ENCODE measurements at regions not wholly inside any gene's neighbourhood (a gene's known extent, or its start where the extent isn't known, plus 50 kb on each side); places are given as distances from the start of the nearest gene placed in this dataset.

DNA sequence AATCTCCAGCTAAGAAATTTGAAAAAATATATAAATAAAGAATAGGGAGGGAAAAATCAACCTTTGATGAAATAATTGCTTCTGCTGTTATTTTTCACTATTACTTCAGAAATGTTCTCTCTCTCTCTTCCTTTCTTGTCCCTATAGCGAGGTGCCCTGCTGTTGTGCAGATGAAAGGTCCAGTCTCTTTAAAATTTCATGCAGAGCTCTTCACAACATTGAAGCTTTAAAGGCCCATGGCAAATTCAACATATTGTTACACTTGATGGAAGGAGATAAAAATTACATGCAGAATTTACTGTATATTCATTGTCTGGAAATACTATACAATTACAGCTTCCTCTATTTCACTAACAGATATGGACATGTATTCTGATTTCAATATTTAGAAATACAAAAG is 86.4 kb upstream of the PSMD7 start:
- H4K20me1 ChIP-seq (ENCODE audit: insufficient read depth, poor library complexity, severe bottlenecking) = no peaks in the 10 kb centered on the region
- 97% methylated on average over 1 of the region's 1 CpG for WGBS (ENCODE audit: low lambda C conversion rate, missing lambda C conversion rate)
- no peaks in the 10 kb centered on the region for H3K79me2 ChIP-seq
- H3K4me1 ChIP-seq (ENCODE audit: insufficient read depth) = no peaks in the 10 kb centered on the region
- no peak overlapping the region for H3K4me3 ChIP-seq
- no peaks in the 10 kb centered on the region for H3K27me3 ChIP-seq
- H3K9me3 ChIP-seq (ENCODE audit: low read depth) = no peaks in the 10 kb centered on the region
- no peak overlapping the region for H3K27ac ChIP-seq
- TF ChIP-seq EZH2phosphoT487 (IDR thresholded peaks at IDR 0.05; ENCODE audit: low read depth, severe bottlenecking, unreplicated experiment) (no peak), EZH2 (IDR thresholded peaks at IDR 0.05; ENCODE audit: borderline replicate concordance) (no peak), CTCF (IDR thresholded peaks at IDR 0.05; ENCODE audit: poor library complexity) (no peak)
- H3K9me2 ChIP-seq (replicated peaks; ENCODE audit: insufficient read depth) = no peaks in the 10 kb centered on the region
- DNase-seq (ENCODE audit: low spot score) = no peak
- no peaks in the 10 kb centered on the region for H3K36me3 ChIP-seq (replicated peaks; ENCODE audit: insufficient read depth, low read depth)
- H2AFZ ChIP-seq = no peak overlapping the region
- H3K4me2 ChIP-seq = no peak overlapping the region

GRCh38 chr16:74202009-74202408 is 94.6 kb upstream of the PSMD7 start:
- Histone ChIP-seq H3K4me2 (no peak overlapping the region), H3K36me3 (replicated peaks; ENCODE audit: insufficient read depth, low read depth) (no peaks in the 10 kb centered on the region), H3K9me2 (replicated peaks; ENCODE audit: insufficient read depth) (no peaks in the 10 kb centered on the region), H3K4me3 (no peak overlapping the region), H3K79me2 (no peaks in the 10 kb centered on the region), H3K9me3 (ENCODE audit: low read depth) (no peaks in the 10 kb centered on the region), H3K4me1 (ENCODE audit: insufficient read depth) (no peaks in the 10 kb centered on the region), H2AFZ (no peak overlapping the region), H3K27ac (no peak overlapping the region), H4K20me1 (ENCODE audit: insufficient read depth, poor library complexity, severe bottlenecking) (no peaks in the 10 kb centered on the region), H3K27me3 (no peaks in the 10 kb centered on the region)
- no peak for TF ChIP-seq EZH2 (IDR thresholded peaks at IDR 0.05; ENCODE audit: borderline replicate concordance)
- no peak for TF ChIP-seq EZH2phosphoT487 (IDR thresholded peaks at IDR 0.05; ENCODE audit: low read depth, severe bottlenecking, unreplicated experiment)
- TF ChIP-seq CTCF (IDR thresholded peaks at IDR 0.05; ENCODE audit: poor library complexity) = no peak
- 81% methylated on average over 5 of the region's 5 CpGs for WGBS (ENCODE audit: low lambda C conversion rate, missing lambda C conversion rate)
- DNase-seq (ENCODE audit: low spot score) = no peak

GRCh38 chr16:74201576-74201975 is 95.0 kb upstream of the PSMD7 start:
- Histone ChIP-seq H4K20me1 (ENCODE audit: insufficient read depth, poor library complexity, severe bottlenecking) (no peaks in the 10 kb centered on the region), H3K9me3 (ENCODE audit: low read depth) (no peaks in the 10 kb centered on the region), H3K36me3 (replicated peaks; ENCODE audit: insufficient read depth, low read depth) (no peaks in the 10 kb centered on the region), H3K27me3 (no peaks in the 10 kb centered on the region), H3K27ac (no peak overlapping the region), H3K4me1 (ENCODE audit: insufficient read depth) (no peaks in the 10 kb centered on the region), H3K4me2 (no peak overlapping the region), H3K4me3 (no peak overlapping the region), H2AFZ (no peak overlapping the region), H3K79me2 (no peaks in the 10 kb centered on the region), H3K9me2 (replicated peaks; ENCODE audit: insufficient read depth) (no peaks in the 10 kb centered on the region)
- DNase-seq (ENCODE audit: low spot score) = no peak
- 77% methylated on average over 2 of the region's 2 CpGs for WGBS (ENCODE audit: low lambda C conversion rate, missing lambda C conversion rate)
- TF ChIP-seq EZH2 (IDR thresholded peaks at IDR 0.05; ENCODE audit: borderline replicate concordance) (no peak), CTCF (IDR thresholded peaks at IDR 0.05; ENCODE audit: poor library complexity) (no peak), EZH2phosphoT487 (IDR thresholded peaks at IDR 0.05; ENCODE audit: low read depth, severe bottlenecking, unreplicated experiment) (no peak)

DNA sequence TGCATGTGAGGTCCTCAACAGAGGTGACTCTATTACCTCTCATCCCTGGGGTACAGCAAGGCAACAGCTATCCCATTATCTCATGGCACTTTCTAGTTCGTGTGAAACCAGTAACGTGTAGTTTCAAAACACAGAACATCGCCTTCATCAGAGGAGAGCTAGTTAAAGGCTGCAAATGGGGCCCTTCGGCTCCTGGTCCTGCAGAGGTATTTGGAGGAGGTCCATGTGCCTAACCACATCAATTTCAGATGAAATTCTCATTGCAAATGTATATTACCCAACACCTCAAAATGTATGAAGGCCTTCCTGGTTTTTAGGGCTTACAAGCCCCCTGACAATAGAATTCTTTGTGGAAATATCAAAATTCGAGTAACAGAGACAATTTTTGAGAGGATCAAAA is 95.7 kb upstream of the PSMD7 start:
- no peak overlapping the region for H3K27ac ChIP-seq
- no peaks in the 10 kb centered on the region for H3K79me2 ChIP-seq
- H3K4me1 ChIP-seq (ENCODE audit: insufficient read depth) = no peaks in the 10 kb centered on the region
- no peaks in the 10 kb centered on the region for H3K36me3 ChIP-seq (replicated peaks; ENCODE audit: insufficient read depth, low read depth)
- no peaks in the 10 kb centered on the region for H3K27me3 ChIP-seq
- H3K4me2 ChIP-seq = no peak overlapping the region
- H3K4me3 ChIP-seq = no peak overlapping the region
- WGBS (ENCODE audit: low lambda C conversion rate, missing lambda C conversion rate) = 88% methylated on average over 5 of the region's 5 CpGs
- no peaks in the 10 kb centered on the region for H3K9me2 ChIP-seq (replicated peaks; ENCODE audit: insufficient read depth)
- no peaks in the 10 kb centered on the region for H3K9me3 ChIP-seq (ENCODE audit: low read depth)
- DNase-seq (ENCODE audit: low spot score) = no peak
- no peak overlapping the region for H2AFZ ChIP-seq
- TF ChIP-seq EZH2 (IDR thresholded peaks at IDR 0.05; ENCODE audit: borderline replicate concordance) (no peak), CTCF (IDR thresholded peaks at IDR 0.05; ENCODE audit: poor library complexity) (no peak), EZH2phosphoT487 (IDR thresholded peaks at IDR 0.05; ENCODE audit: low read depth, severe bottlenecking, unreplicated experiment) (no peak)
- no peaks in the 10 kb centered on the region for H4K20me1 ChIP-seq (ENCODE audit: insufficient read depth, poor library complexity, severe bottlenecking)
